Middle frontal gyrus (tissue), 1 donor: ENCODE measurements at regions not wholly inside any gene's neighbourhood (a gene's known extent, or its start where the extent isn't known, plus 50 kb on each side); places are given as distances from the start of the nearest gene placed in this dataset.
"Not testable (repeated sequence)": the region's sequence is repeated elsewhere in the genome, so short reads cannot be mapped to it uniquely, and the experiment has no call there.

ENCODE experiments used
- DNase-seq: peaks from one replicate; pipeline ENCODE4 v3.0.0-alpha.2; 2015; ENCODE audit warnings: low spot score; ENCODE audit errors: extremely low spot score

- DNase-seq: no peak
These were observed 331.9 kb downstream of the NUP35 start for GRCh38 chr2:183456177-183456576.

GRCh38 chr2:183458460-183458859 lies 334.2 kb downstream of the NUP35 start:
- no peak for DNase-seq

- DNase-seq: no peak
These were observed 335.2 kb downstream of the NUP35 start for GRCh38 chr2:183459466-183459865.

GRCh38 chr2:183463821-183464220 lies 339.6 kb downstream of the NUP35 start:
- no peak for DNase-seq

- no peak for DNase-seq
These were observed 340.8 kb downstream of the NUP35 start for GRCh38 chr2:183465048-183465447.

GRCh38 chr2:183474912-183475695 lies 350.9 kb downstream of the NUP35 start:
- no peak for DNase-seq

GRCh38 chr2:183476490-183476889 lies 352.2 kb downstream of the NUP35 start:
- no peak for DNase-seq

GRCh38 chr2:183477296-183477695 lies 353.1 kb downstream of the NUP35 start:
- no peak for DNase-seq

GRCh38 chr2:183478941-183479595 lies 354.8 kb downstream of the NUP35 start:
- not testable (repeated sequence) for DNase-seq

GRCh38 chr2:183487326-183487725 lies 363.1 kb downstream of the NUP35 start:
- DNase-seq: no peak

GRCh38 chr2:183488421-183488820 lies 364.2 kb downstream of the NUP35 start:
- DNase-seq: no peak

GRCh38 chr2:183490489-183490888 lies 366.2 kb downstream of the NUP35 start:
- no peak for DNase-seq

GRCh38 chr2:183490914-183491313 lies 366.7 kb downstream of the NUP35 start:
- peak; percentile 20 for DNase-seq

GRCh38 chr2:183493040-183493439 lies 368.8 kb downstream of the NUP35 start:
- no peak for DNase-seq

GRCh38 chr2:183495079-183495478 lies 370.8 kb downstream of the NUP35 start:
- DNase-seq: no peak

GRCh38 chr2:183495589-183496267 lies 371.5 kb downstream of the NUP35 start:
- no peak for DNase-seq

GRCh38 chr2:183497861-183498260 lies 373.6 kb downstream of the NUP35 start:
- DNase-seq: no peak

- DNase-seq: no peak
These were observed 381.7 kb downstream of the NUP35 start for GRCh38 chr2:183505911-183506310.

GRCh38 chr2:183511154-183511553 lies 386.9 kb downstream of the NUP35 start:
- DNase-seq: no peak

- no peak for DNase-seq
These were observed 395.3 kb downstream of the NUP35 start for GRCh38 chr2:183519371-183520056.

- DNase-seq: no peak
These were observed 397.7 kb downstream of the NUP35 start for GRCh38 chr2:183521911-183522310.
